ENCODE measurements at regions not wholly inside any gene's neighbourhood (a gene's known extent, or its start where the extent isn't known, plus 50 kb on each side); places are given as distances from the start of the nearest gene placed in this dataset.

DNA sequence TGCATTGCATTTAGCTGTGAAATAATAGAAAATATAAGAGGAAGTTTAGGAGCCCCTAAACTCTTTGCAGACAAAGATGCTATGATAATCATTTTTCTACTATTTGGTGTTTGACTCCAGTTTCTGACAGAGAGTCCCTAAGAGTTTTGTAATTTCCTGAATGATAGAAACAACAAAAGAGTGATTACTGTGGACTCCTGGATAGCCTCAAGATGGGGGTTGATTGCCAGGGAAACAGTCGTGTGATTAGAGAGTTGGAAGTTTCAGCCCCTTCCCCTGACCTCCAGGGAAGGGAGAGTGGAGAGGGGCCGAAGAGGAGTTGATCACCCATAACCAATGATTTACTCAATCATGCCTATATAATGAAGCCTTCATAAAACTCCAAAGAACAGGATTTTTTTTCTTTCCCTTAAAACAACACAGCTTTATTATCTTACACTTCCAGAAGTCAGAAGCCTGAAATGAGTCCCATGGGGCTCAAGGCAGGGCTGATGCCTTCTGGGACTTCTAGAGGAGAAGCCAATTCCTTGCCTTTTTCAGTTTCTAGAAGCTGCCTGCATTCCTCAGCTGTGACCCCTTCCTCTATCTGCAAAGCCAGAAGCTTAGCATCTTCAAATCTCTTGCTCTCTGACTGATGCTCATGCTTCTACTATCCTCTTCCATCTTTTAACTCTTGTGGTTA is 292.3 kb upstream of the ZPLD1 start:
- TF ChIP-seq, protein P1, sequence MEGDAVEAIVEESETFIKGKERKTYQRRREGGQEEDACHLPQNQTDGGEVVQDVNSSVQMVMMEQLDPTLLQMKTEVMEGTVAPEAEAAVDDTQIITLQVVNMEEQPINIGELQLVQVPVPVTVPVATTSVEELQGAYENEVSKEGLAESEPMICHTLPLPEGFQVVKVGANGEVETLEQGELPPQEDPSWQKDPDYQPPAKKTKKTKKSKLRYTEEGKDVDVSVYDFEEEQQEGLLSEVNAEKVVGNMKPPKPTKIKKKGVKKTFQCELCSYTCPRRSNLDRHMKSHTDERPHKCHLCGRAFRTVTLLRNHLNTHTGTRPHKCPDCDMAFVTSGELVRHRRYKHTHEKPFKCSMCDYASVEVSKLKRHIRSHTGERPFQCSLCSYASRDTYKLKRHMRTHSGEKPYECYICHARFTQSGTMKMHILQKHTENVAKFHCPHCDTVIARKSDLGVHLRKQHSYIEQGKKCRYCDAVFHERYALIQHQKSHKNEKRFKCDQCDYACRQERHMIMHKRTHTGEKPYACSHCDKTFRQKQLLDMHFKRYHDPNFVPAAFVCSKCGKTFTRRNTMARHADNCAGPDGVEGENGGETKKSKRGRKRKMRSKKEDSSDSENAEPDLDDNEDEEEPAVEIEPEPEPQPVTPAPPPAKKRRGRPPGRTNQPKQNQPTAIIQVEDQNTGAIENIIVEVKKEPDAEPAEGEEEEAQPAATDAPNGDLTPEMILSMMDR (IDR thresholded peaks at IDR 0.05 in 8 of 11, conservative IDR thresholded peaks at IDR 0.05 in 3 of 11): no peak
- no peak for TF ChIP-seq POLR2A (IDR thresholded peaks at IDR 0.05)
- TF ChIP-seq POLR2AphosphoS5 (IDR thresholded peaks at IDR 0.05): no peak

Data from spleen (tissue), 7 donors.